K562 (cell line): ENCODE measurements at regions not wholly inside any gene's neighbourhood (a gene's known extent, or its start where the extent isn't known, plus 50 kb on each side); places are given as distances from the start of the nearest gene placed in this dataset.

Source experiments
- ATAC-seq: fragments of 200-7000 bp; cut with Tn5 transposase; 3 replicates; pipeline ENCODE4 v1.9.1; 2020; ENCODE audit warnings: moderate library complexity
- BruUV-seq: library from RNA; stranded (reverse); fragments of 400-500 nt; replicated peaks from 2 replicates; lab custom pipeline; 2021; lab: Mats Ljungman, UMichigan
- CTCF ChIA-PET: fragments of 300-600 bp; formaldehyde crosslinking; extraction: SDS; loops from one replicate; lab custom pipeline; 2021; ENCODE audit warnings: low intra/inter-chr PET ratio; lab: Yijun Ruan, JAX
- POLR2A ChIA-PET: fragments of 300-600, 350-650 bp; sonication (Branson Sonifier 250); formaldehyde crosslinking; extraction: SDS; loops from one replicate; lab custom pipeline; 2021; ENCODE audit warnings: antibody characterized with exemption, inconsistent platforms; lab: Yijun Ruan, JAX
- DNase-seq, 4 experiments: peaks; one replicate each; pipeline versions ENCODE4 v3.0.0 to v3.0.0-alpha.2; 2011 to 2018; ENCODE audit warnings: low spot score in 3 of 4, mixed read lengths in 3 of 4; ENCODE audit errors: extremely low read depth in 1 of 4
- FAIRE-seq: peaks from 2 replicates; lab custom pipeline; 2011; peaks lifted over from hg19 to GRCh38; lab: Jason Lieb, UNC
- H2AFZ ChIP-seq: 2 replicates; pipeline ENCODE4 v1.6.0; 2011; ENCODE audit warnings: low read depth, low read length, control low read depth, inconsistent platforms
- H3K27ac ChIP-seq: fragments of 200-600 bp; 3 replicates; pipeline ENCODE4 v1.8.0; 2011; ENCODE audit warnings: low read depth, mild to moderate bottlenecking, control low read depth, inconsistent platforms, low read length, moderate library complexity, mixed read lengths; ENCODE audit errors: extremely low read depth
- H3K27me3 ChIP-seq, 2 experiments: fragments of 300-600 bp in 1 of 2; 2 replicates in 1 of 2; 3 replicates in 1 of 2; pipeline versions ENCODE4 v1.6.0 to v1.8.0; 2011; ENCODE audit warnings: inconsistent platforms in 2 of 2, low read length in 2 of 2, mild to moderate bottlenecking in 1 of 2, mixed read lengths in 1 of 2, moderate library complexity in 1 of 2; ENCODE audit not compliant: control insufficient read depth in 2 of 2, insufficient read depth in 2 of 2
- H3K36me3 ChIP-seq: fragments of 300-600 bp; 3 replicates; pipeline ENCODE4 v1.8.0; 2011; ENCODE audit warnings: mild to moderate bottlenecking, low read length, inconsistent platforms; ENCODE audit not compliant: control insufficient read depth, insufficient read depth
- H3K4me1 ChIP-seq, 2 experiments: fragments of 200-600 bp in 1 of 2; replicated peaks in 1 of 2; 2 replicates in 1 of 2; 3 replicates in 1 of 2; pipeline versions ENCODE4 v1.5.1 to v1.8.0; 2011; ENCODE audit warnings: inconsistent platforms in 2 of 2, low read length in 2 of 2, mild to moderate bottlenecking in 1 of 2, mixed read lengths in 1 of 2, moderate library complexity in 1 of 2; ENCODE audit not compliant: control insufficient read depth in 2 of 2, insufficient read depth in 2 of 2
- H3K4me2 ChIP-seq: 2 replicates; pipeline ENCODE4 v1.6.1; 2011; ENCODE audit warnings: low read length, control low read depth, inconsistent platforms, mixed read lengths; ENCODE audit not compliant: insufficient read depth
- H3K4me3 ChIP-seq: fragments of 200-600 bp; sonication (generic), shearing (Covaris generic); 2 replicates; pipeline ENCODE4 v1.5.1; 2016; ENCODE audit warnings: control low read depth, inconsistent platforms
- H3K79me2 ChIP-seq: fragments of 200-600 bp; 3 replicates; pipeline ENCODE4 v1.8.0; 2011; ENCODE audit warnings: low read length, inconsistent platforms; ENCODE audit not compliant: control insufficient read depth, insufficient read depth
- H3K9ac ChIP-seq, 2 experiments: 2 replicates each; pipeline versions ENCODE4 v1.6.0 to v1.6.1; 2011; ENCODE audit warnings: low read depth in 2 of 2, low read length in 2 of 2, control low read depth in 1 of 2, inconsistent platforms in 1 of 2, mild to moderate bottlenecking in 1 of 2, mixed read lengths in 1 of 2; ENCODE audit not compliant: insufficient read depth in 1 of 2
- H3K9me1 ChIP-seq: one replicate; pipeline ENCODE4 v1.6.0; 2011; ENCODE audit warnings: inconsistent platforms, mild to moderate bottlenecking, low read length, moderate library complexity; ENCODE audit not compliant: control insufficient read depth, insufficient read depth
- H3K9me3 ChIP-seq: replicated peaks from 2 replicates; pipeline ENCODE4 v1.5.1; 2011; ENCODE audit warnings: low read depth, low read length, inconsistent platforms; ENCODE audit not compliant: control insufficient read depth, insufficient read depth
- H4K20me1 ChIP-seq: replicated peaks from 2 replicates; pipeline ENCODE4 v1.6.1; 2011; ENCODE audit warnings: low read length, inconsistent platforms, mixed read lengths; ENCODE audit not compliant: control insufficient read depth, insufficient read depth
- DIDO1 ChIP-seq: fragments of 450-650 bp; IDR thresholded peaks from 2 replicates; pipeline ENCODE4 v1.6.1; 2016; ENCODE audit warnings: low read depth, missing biosample characterization, missing genetic modification characterization
- ETV6 ChIP-seq, 3 experiments: fragments of 150-350 bp in 1 of 3; sonication (generic) in 1 of 3; formaldehyde crosslinking in 1 of 3; IDR thresholded peaks; 2 replicates each; pipeline versions ENCODE4 v1.6.1 to v1.8.0; 2014 to 2022; ENCODE audit warnings: borderline replicate concordance in 2 of 3, low read depth in 2 of 3, antibody characterized with exemption in 1 of 3, low read length in 1 of 3, mild to moderate bottlenecking in 1 of 3, missing genetic modification reagents in 1 of 3
- GATA2 ChIP-seq: sonication (generic); formaldehyde crosslinking; IDR thresholded peaks from 2 replicates; pipeline ENCODE4 v1.4.0; 2020; ENCODE audit warnings: mild to moderate bottlenecking, missing genetic modification reagents
- MCM5 ChIP-seq: fragments of 450-650 bp; IDR thresholded peaks from 2 replicates; pipeline ENCODE4 v1.6.1; 2016; ENCODE audit warnings: low read depth
- NFIC ChIP-seq: fragments of 450-650 bp; IDR thresholded peaks from 2 replicates; pipeline ENCODE4 v1.6.1; 2017; ENCODE audit warnings: mild to moderate bottlenecking, inconsistent platforms
- SLC30A9 ChIP-seq: fragments of 250-450 bp; sonication (Bioruptor Pico); IDR thresholded peaks from 2 replicates; pipeline ENCODE4 v1.8.0; 2022; ENCODE audit warnings: mild to moderate bottlenecking, moderate library complexity
- TAF7 ChIP-seq: fragments of 450-650 bp; IDR thresholded peaks from 2 replicates; pipeline ENCODE4 v1.6.1; 2016; ENCODE audit warnings: missing genetic modification characterization, missing compliant biosample characterization
- TCF3 ChIP-seq: sonication (generic); formaldehyde crosslinking; IDR thresholded peaks from 2 replicates; pipeline ENCODE4 v1.4.0; 2020; ENCODE audit warnings: mild to moderate bottlenecking, missing genetic modification reagents
- WGBS: fragments of 100-300 bp; shearing (Covaris generic); methylation state at CpG from one replicate; pipeline ENCODE4 v1.1.6; 2016; ENCODE audit warnings: low coverage, mixed read lengths; ENCODE audit not compliant: insufficient coverage; ENCODE audit errors: missing lambda C conversion rate; 5-methylcytosine and 5-hydroxymethylcytosine counted together
- in situ Hi-C: fragments of 300-500 bp; cut with MboI; formaldehyde crosslinking; loops from 4 replicates; pipeline ENCODE4 v1.15.0; 2018; ENCODE audit warnings: inconsistent platforms, mixed read lengths
- intact Hi-C: fragments of 100-400 bp; cut with micrococcal nuclease; formaldehyde crosslinking; loops from 2 replicates; pipeline ENCODE4 v1.14.2; 2022
- TF ChIP-seq, protein P1 (sequence below), 2 experiments: IDR thresholded peaks; 2 replicates each; pipeline ENCODE4 v1.6.1; 2012; ENCODE audit warnings: improper control_type of control experiment in 2 of 2, low read depth in 2 of 2, low read length in 2 of 2, borderline replicate concordance in 1 of 2
- TF ChIP-seq, protein P2 (sequence below): fragments of 250-450 bp; sonication (Bioruptor Pico); IDR thresholded peaks from 2 replicates; pipeline ENCODE4 v1.4.0; 2020; ENCODE audit warnings: mild to moderate bottlenecking
- TF ChIP-seq, protein P3 (sequence below): fragments of 450-650 bp; formaldehyde crosslinking; IDR thresholded peaks from 2 replicates; pipeline ENCODE4 v1.4.0; 2022; ENCODE audit warnings: missing genetic modification characterization

DNA sequence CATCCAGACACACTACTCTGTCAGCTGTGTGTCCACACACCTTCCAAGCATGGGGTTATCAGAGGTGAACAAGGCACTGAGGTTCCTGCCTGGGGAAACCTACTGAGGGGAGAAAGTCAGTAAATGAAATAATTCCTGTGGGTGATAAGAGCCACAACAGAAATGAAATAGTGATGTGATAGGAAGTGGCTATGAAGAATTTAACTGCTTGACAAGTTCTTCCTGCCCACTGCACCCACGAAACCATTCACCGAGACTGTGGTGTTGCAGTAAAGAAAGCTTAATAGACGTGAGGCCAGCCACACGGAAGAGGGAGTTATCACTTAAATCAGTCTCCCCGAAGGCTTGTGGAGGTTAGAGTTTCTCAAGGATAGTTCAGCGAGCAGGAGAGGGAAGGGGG is 353.1 kb downstream of the UQCRFS1 start:
- Histone ChIP-seq H4K20me1 (no peaks in the 10 kb centered on the region), H3K36me3 (no peaks in the 10 kb centered on the region), H3K4me1 (no peaks in the 10 kb centered on the region), H2AFZ (no peak overlapping the region), H3K79me2 (no peaks in the 10 kb centered on the region), H3K27me3 (no peaks in the 10 kb centered on the region; a peak in 1 of 5 replicates), H3K27ac (no peak overlapping the region), H3K9me1 (no peaks in the 10 kb centered on the region), H3K4me2 (no peak overlapping the region), H3K9ac (no peak overlapping the region), H3K9me3 (no peaks in the 10 kb centered on the region), H3K4me3 (no peak overlapping the region)
- ATAC-seq (no peak), DNase-seq (no peak), FAIRE-seq (no peak)
- BruUV-seq = no TSS peak
- in situ Hi-C loops = no loop called here
- ChIA-PET POLR2A (no interaction called here), CTCF (no interaction called here)
- intact Hi-C loops = no loop called here
- TF ChIP-seq, protein P1, sequence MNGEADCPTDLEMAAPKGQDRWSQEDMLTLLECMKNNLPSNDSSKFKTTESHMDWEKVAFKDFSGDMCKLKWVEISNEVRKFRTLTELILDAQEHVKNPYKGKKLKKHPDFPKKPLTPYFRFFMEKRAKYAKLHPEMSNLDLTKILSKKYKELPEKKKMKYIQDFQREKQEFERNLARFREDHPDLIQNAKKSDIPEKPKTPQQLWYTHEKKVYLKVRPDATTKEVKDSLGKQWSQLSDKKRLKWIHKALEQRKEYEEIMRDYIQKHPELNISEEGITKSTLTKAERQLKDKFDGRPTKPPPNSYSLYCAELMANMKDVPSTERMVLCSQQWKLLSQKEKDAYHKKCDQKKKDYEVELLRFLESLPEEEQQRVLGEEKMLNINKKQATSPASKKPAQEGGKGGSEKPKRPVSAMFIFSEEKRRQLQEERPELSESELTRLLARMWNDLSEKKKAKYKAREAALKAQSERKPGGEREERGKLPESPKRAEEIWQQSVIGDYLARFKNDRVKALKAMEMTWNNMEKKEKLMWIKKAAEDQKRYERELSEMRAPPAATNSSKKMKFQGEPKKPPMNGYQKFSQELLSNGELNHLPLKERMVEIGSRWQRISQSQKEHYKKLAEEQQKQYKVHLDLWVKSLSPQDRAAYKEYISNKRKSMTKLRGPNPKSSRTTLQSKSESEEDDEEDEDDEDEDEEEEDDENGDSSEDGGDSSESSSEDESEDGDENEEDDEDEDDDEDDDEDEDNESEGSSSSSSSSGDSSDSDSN (IDR thresholded peaks at IDR 0.05; ENCODE audit: borderline replicate concordance in 1 of 2, low read depth in 2 of 2, low read length in 2 of 2) = no peak
- WGBS = 0% methylated on average over 6 of the region's 6 CpGs

DNA sequence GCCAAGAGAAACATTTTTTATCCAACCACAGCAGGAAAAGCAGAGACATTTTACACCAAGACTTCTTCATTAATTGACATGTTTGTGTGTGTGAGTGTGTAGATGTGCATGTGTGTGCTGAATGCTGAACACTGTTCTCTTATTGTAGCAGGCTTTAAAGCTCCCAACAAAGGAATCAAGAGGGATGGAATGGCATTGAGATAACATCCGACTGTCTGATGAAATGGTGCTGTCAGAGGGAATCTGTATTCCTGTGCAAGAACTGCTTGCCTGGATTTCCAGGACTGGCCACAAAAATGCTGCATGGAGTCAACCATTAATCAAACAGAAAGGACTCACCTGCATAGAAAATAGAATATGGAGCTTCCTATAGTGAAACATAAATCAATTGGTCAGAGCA is 354.0 kb downstream of the UQCRFS1 start:
- in situ Hi-C loops = no loop called here
- ChIA-PET POLR2A (interaction anchor here (1.2 kb wide), 1 partner anchor 8 kb away, joined by 3 read pairs; no protein-coding TSS in a partner anchor), CTCF (no interaction called here)
- Histone ChIP-seq H3K9ac (no peak overlapping the region), H3K4me3 (no peak overlapping the region), H3K79me2 (no peaks in the 10 kb centered on the region), H4K20me1 (no peaks in the 10 kb centered on the region), H3K4me1 (no peaks in the 10 kb centered on the region), H3K27ac (no peak overlapping the region), H3K36me3 (no peaks in the 10 kb centered on the region), H2AFZ (no peak overlapping the region), H3K4me2 (no peak overlapping the region), H3K9me3 (no peaks in the 10 kb centered on the region), H3K27me3 (no peaks in the 10 kb centered on the region; a peak in 1 of 5 replicates), H3K9me1 (no peaks in the 10 kb centered on the region)
- FAIRE-seq (no peak), DNase-seq (no peak), ATAC-seq (no peak)
- intact Hi-C loops = no loop called here
- WGBS = 0% methylated on average over 1 of the region's 1 CpG
- BruUV-seq = no TSS peak
- TF ChIP-seq MCM5 = no peak
- TF ChIP-seq SLC30A9 (CRISPR knock-in tag) = no peak
- no peak for TF ChIP-seq TAF7 (tag)
- TF ChIP-seq GATA2 (CRISPR knock-in tag) = no peak
- no peak for TF ChIP-seq TCF3 (CRISPR knock-in tag)
- TF ChIP-seq NFIC = no peak
- no peak for TF ChIP-seq DIDO1
- no peak for TF ChIP-seq ETV6 (IDR thresholded peaks at IDR 0.05; ENCODE audit: borderline replicate concordance in 1 of 2, low read depth in 2 of 2, low read length in 1 of 2)
- TF ChIP-seq ETV6 (CRISPR knock-in tag; IDR thresholded peaks at IDR 0.05; ENCODE audit: borderline replicate concordance) = no peak
- TF ChIP-seq, protein P2, sequence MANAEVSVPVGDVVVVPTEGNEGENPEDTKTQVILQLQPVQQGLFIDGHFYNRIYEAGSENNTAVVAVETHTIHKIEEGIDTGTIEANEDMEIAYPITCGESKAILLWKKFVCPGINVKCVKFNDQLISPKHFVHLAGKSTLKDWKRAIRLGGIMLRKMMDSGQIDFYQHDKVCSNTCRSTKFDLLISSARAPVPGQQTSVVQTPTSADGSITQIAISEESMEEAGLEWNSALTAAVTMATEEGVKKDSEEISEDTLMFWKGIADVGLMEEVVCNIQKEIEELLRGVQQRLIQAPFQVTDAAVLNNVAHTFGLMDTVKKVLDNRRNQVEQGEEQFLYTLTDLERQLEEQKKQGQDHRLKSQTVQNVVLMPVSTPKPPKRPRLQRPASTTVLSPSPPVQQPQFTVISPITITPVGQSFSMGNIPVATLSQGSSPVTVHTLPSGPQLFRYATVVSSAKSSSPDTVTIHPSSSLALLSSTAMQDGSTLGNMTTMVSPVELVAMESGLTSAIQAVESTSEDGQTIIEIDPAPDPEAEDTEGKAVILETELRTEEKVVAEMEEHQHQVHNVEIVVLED (CRISPR knock-in tag) = no peak
- TF ChIP-seq, protein P3, sequence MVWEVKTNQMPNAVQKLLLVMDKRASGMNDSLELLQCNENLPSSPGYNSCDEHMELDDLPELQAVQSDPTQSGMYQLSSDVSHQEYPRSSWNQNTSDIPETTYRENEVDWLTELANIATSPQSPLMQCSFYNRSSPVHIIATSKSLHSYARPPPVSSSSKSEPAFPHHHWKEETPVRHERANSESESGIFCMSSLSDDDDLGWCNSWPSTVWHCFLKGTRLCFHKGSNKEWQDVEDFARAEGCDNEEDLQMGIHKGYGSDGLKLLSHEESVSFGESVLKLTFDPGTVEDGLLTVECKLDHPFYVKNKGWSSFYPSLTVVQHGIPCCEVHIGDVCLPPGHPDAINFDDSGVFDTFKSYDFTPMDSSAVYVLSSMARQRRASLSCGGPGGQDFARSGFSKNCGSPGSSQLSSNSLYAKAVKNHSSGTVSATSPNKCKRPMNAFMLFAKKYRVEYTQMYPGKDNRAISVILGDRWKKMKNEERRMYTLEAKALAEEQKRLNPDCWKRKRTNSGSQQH (CRISPR knock-in tag) = no peak
